ENCODE measurements at regions not wholly inside any gene's neighbourhood (a gene's known extent, or its start where the extent isn't known, plus 50 kb on each side); places are given as distances from the start of the nearest gene placed in this dataset.

DNA sequence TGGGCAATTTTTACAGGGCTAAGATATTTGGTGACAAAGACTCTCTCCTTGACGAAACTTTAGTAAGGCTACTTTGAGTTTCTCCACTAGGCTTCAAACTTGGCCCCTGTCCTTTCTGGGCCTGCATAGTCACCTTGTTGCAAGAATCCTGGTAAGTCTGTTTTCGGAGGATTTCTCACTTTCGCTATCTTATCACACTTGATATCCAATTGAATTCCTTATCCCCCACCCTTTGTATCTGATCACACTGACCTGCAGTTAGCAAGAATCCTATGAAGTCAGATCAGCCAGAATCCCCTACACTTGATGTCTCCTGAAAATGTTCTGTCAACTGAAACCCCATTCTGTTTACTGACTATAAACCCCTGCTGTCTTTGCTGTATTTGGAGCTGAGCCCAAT, 499.8 kb upstream of the GCFC2 start:
- 18 to 34% methylated on average over 3 of the region's 3 CpGs for WGBS, 2 experiments (ENCODE audit: low coverage in 1 of 2, low lambda C conversion rate in 2 of 2, missing lambda C conversion rate in 2 of 2)
- Histone ChIP-seq H3F3A (ENCODE audit: insufficient read depth) (no peaks in the 10 kb centered on the region), H3K4me2 (ENCODE audit: unreplicated experiment) (no peak overlapping the region), H3K27ac (no peak overlapping the region), H3K4me1 (ENCODE audit: insufficient read depth) (no peaks in the 10 kb centered on the region), H3K4me3 (no peak overlapping the region), H3K36me3 (ENCODE audit: low read depth) (no peaks in the 10 kb centered on the region), H3K9me2 (ENCODE audit: insufficient read depth) (no peaks in the 10 kb centered on the region), H3K9ac (no peak overlapping the region), H3K9me3 (ENCODE audit: low read depth) (no peaks in the 10 kb centered on the region), H3K27me3 (replicated peaks; ENCODE audit: insufficient read depth) (no peaks in the 10 kb centered on the region), H4K20me1 (ENCODE audit: insufficient read depth) (no peaks in the 10 kb centered on the region), H3K79me2 (ENCODE audit: insufficient read depth) (no peaks in the 10 kb centered on the region), H2AFZ (no peak overlapping the region)
- no peak for TF ChIP-seq EZH2phosphoT487 (IDR thresholded peaks at IDR 0.05; ENCODE audit: insufficient read depth, low read depth)
- no peak for DNase-seq
- in situ Hi-C loops (cut with MboI): no loop called here

DNA sequence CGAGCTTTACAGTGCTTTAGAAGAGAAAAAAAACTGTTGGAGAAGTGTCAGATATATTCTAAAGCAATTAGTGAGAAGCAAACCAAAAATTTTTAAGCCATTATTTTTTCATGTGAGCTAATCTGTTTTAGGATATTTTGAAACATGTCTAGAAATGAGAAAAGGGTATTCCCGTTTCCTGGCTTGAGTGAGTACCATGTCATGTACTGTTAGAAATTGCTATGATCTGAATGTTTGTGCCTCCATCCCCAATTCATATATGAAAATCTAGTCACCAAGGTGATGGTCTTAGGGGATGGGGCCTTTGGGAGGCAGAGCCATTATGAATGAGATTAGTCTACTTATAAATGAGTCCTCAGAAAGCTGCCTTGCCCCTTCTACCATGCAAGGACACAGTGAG, 493.3 kb upstream of the GCFC2 start:
- no peak for DNase-seq
- Histone ChIP-seq H3K27ac (no peak overlapping the region), H4K20me1 (ENCODE audit: insufficient read depth) (no peaks in the 10 kb centered on the region), H2AFZ (no peak overlapping the region), H3K4me1 (ENCODE audit: insufficient read depth) (no peaks in the 10 kb centered on the region), H3K9me2 (ENCODE audit: insufficient read depth) (no peaks in the 10 kb centered on the region), H3K79me2 (ENCODE audit: insufficient read depth) (no peaks in the 10 kb centered on the region), H3K9ac (no peak overlapping the region), H3K4me2 (ENCODE audit: unreplicated experiment) (no peak overlapping the region), H3K27me3 (replicated peaks; ENCODE audit: insufficient read depth) (no peaks in the 10 kb centered on the region), H3K9me3 (ENCODE audit: low read depth) (no peaks in the 10 kb centered on the region), H3K4me3 (no peak overlapping the region), H3K36me3 (ENCODE audit: low read depth) (no peaks in the 10 kb centered on the region), H3F3A (ENCODE audit: insufficient read depth) (no peaks in the 10 kb centered on the region)
- 0 to 1% methylated on average over 2 of the region's 2 CpGs for WGBS, 2 experiments (ENCODE audit: low coverage in 1 of 2, low lambda C conversion rate in 2 of 2, missing lambda C conversion rate in 2 of 2)
- TF ChIP-seq EZH2 (IDR thresholded peaks at IDR 0.05; ENCODE audit: insufficient read depth, poor library complexity, severe bottlenecking): no peak
- no peak for TF ChIP-seq EZH2phosphoT487 (IDR thresholded peaks at IDR 0.05; ENCODE audit: insufficient read depth, low read depth)
- in situ Hi-C loops (cut with MboI): no loop called here

DNA sequence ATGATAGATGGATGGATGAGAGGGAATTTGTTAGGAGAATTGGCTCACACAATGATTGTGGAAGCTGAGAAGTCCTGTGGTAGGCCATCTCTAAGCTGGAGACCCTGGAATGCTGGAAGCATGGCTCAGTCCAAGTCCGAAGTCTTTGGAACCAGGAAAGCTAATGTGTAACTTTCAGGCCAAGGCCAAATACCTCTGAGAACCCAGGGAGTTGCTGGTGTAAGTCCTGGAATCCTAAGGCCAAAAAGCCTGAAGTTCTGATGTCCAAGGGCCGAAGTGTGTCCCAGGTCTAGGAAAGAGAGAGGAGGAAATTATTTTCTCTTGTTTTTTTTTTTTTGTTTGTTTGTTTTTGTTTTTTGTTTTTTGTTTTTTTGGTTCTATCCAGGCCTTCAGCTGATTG, 492.2 kb upstream of the GCFC2 start:
- 5 to 8% methylated on average over 2 of the region's 2 CpGs for WGBS, 2 experiments (ENCODE audit: low coverage in 1 of 2, low lambda C conversion rate in 2 of 2, missing lambda C conversion rate in 2 of 2)
- in situ Hi-C loops (cut with MboI): no loop called here
- Histone ChIP-seq H3K9ac (no peak overlapping the region), H3K9me2 (ENCODE audit: insufficient read depth) (no peaks in the 10 kb centered on the region), H3K27me3 (replicated peaks; ENCODE audit: insufficient read depth) (no peaks in the 10 kb centered on the region), H3K27ac (no peak overlapping the region), H3F3A (ENCODE audit: insufficient read depth) (no peaks in the 10 kb centered on the region), H3K4me2 (ENCODE audit: unreplicated experiment) (no peak overlapping the region), H3K4me1 (ENCODE audit: insufficient read depth) (no peaks in the 10 kb centered on the region), H4K20me1 (ENCODE audit: insufficient read depth) (no peaks in the 10 kb centered on the region), H3K9me3 (ENCODE audit: low read depth) (no peaks in the 10 kb centered on the region), H3K79me2 (ENCODE audit: insufficient read depth) (no peaks in the 10 kb centered on the region), H3K4me3 (no peak overlapping the region), H3K36me3 (ENCODE audit: low read depth) (no peaks in the 10 kb centered on the region), H2AFZ (no peak overlapping the region)
- TF ChIP-seq EZH2phosphoT487 (IDR thresholded peaks at IDR 0.05; ENCODE audit: insufficient read depth, low read depth): no peak
- no peak for TF ChIP-seq EZH2 (IDR thresholded peaks at IDR 0.05; ENCODE audit: insufficient read depth, poor library complexity, severe bottlenecking)
- DNase-seq: no peak

DNA sequence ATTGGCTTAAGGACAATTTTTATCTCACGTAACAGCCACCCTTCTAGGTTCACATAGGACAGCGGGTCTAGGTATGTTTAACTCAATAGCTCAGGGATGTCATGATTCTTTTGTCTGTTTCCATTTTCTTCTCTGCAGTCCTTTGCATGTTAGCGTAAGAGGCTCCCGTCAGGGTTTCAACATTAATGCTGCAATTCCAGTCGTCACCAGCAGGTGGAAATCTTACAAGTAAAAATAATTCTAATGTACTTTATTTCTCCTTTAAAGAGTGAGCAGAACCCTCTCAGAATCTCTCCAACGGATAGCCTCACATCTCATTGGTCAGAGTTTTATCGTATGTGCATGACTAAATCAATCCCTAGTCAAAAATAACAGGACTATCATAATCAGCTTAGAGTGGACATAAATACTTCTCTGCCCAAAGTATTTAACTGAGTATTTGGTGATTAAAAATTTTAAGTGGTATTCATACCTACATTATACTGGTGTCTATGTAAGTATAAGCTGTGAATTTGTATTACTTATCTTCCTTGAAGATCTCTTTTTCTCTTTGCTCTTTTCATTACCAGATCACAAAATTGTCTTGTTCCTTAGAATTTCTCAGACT, 487.2 kb upstream of the GCFC2 start:
- peak overlapping the region; percentile 50; the same call in 1 of the 2 replicates for H2AFZ ChIP-seq
- H3K4me2 ChIP-seq (ENCODE audit: unreplicated experiment): no peak overlapping the region
- H3K9me2 ChIP-seq (ENCODE audit: insufficient read depth): no peaks in the 10 kb centered on the region
- no peaks in the 10 kb centered on the region for H3K36me3 ChIP-seq (ENCODE audit: low read depth)
- no peaks in the 10 kb centered on the region for H3K79me2 ChIP-seq (ENCODE audit: insufficient read depth)
- H3K27ac ChIP-seq: no peak overlapping the region
- TF ChIP-seq EZH2 (IDR thresholded peaks at IDR 0.05; ENCODE audit: insufficient read depth, poor library complexity, severe bottlenecking) (no peak), EZH2phosphoT487 (IDR thresholded peaks at IDR 0.05; ENCODE audit: insufficient read depth, low read depth) (no peak)
- H3K27me3 ChIP-seq (replicated peaks; ENCODE audit: insufficient read depth): no peaks in the 10 kb centered on the region
- H3K9ac ChIP-seq: no peak overlapping the region
- H4K20me1 ChIP-seq (ENCODE audit: insufficient read depth): no peaks in the 10 kb centered on the region
- no peak overlapping the region for H3K4me3 ChIP-seq
- H3K4me1 ChIP-seq (ENCODE audit: insufficient read depth): no peaks in the 10 kb centered on the region
- no peaks in the 10 kb centered on the region for H3K9me3 ChIP-seq (ENCODE audit: low read depth)
- in situ Hi-C loops (cut with MboI): no loop called here
- DNase-seq: peak; percentile 59
- WGBS, 2 experiments (ENCODE audit: low coverage in 1 of 2, low lambda C conversion rate in 2 of 2, missing lambda C conversion rate in 2 of 2): 1 to 3% methylated on average over 7 of the region's 7 CpGs
- no peaks in the 10 kb centered on the region for H3F3A ChIP-seq (ENCODE audit: insufficient read depth)

DNA sequence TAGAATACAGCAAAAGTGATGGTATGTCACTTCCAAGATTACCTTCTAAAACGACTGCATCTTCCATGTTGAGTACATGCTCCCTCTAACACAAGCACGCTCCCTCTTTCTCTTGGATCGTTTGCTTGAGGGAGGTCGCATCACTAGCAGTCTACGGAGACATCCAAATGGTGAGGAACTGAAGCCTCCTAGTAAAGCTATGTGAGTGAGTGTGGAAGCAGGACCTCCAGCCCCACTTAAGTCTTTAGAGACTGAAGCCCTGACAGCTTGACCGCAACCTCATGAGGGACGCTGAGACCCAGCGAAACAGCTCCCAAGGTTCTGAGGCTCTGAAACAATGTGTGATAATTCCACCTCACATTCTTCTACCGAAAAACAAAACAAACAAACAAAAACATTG, 486.7 kb upstream of the GCFC2 start:
- H3K4me2 ChIP-seq (ENCODE audit: unreplicated experiment): no peak overlapping the region
- no peaks in the 10 kb centered on the region for H3K9me3 ChIP-seq (ENCODE audit: low read depth)
- no peak overlapping the region for H3K4me3 ChIP-seq
- no peak overlapping the region for H3K27ac ChIP-seq
- in situ Hi-C loops (cut with MboI): no loop called here
- H3K9ac ChIP-seq: no peak overlapping the region
- H3K4me1 ChIP-seq (ENCODE audit: insufficient read depth): no peaks in the 10 kb centered on the region
- H4K20me1 ChIP-seq (ENCODE audit: insufficient read depth): no peaks in the 10 kb centered on the region
- H3K27me3 ChIP-seq (replicated peaks; ENCODE audit: insufficient read depth): no peaks in the 10 kb centered on the region
- TF ChIP-seq EZH2phosphoT487 (IDR thresholded peaks at IDR 0.05; ENCODE audit: insufficient read depth, low read depth) (no peak), EZH2 (IDR thresholded peaks at IDR 0.05; ENCODE audit: insufficient read depth, poor library complexity, severe bottlenecking) (no peak)
- H3K79me2 ChIP-seq (ENCODE audit: insufficient read depth): no peaks in the 10 kb centered on the region
- no peaks in the 10 kb centered on the region for H3K36me3 ChIP-seq (ENCODE audit: low read depth)
- 37 to 45% methylated on average over 9 of the region's 9 CpGs for WGBS, 2 experiments (ENCODE audit: low coverage in 1 of 2, low lambda C conversion rate in 2 of 2, missing lambda C conversion rate in 2 of 2)
- no peak for DNase-seq
- H3F3A ChIP-seq (ENCODE audit: insufficient read depth): no peaks in the 10 kb centered on the region
- H3K9me2 ChIP-seq (ENCODE audit: insufficient read depth): no peaks in the 10 kb centered on the region
- peak overlapping the region; percentile 50; the same call in 1 of the 2 replicates for H2AFZ ChIP-seq

Data from GM23248 (cell line).